ENCODE measurements at regions not wholly inside any gene's neighbourhood (a gene's known extent, or its start where the extent isn't known, plus 50 kb on each side); places are given as distances from the start of the nearest gene placed in this dataset.
A peak's percentile ranks its signal among the peaks of the same experiment; 100 is the strongest.
"Not testable (repeated sequence)": the region's sequence is repeated elsewhere in the genome, so short reads cannot be mapped to it uniquely, and the experiment has no call there.

DNA sequence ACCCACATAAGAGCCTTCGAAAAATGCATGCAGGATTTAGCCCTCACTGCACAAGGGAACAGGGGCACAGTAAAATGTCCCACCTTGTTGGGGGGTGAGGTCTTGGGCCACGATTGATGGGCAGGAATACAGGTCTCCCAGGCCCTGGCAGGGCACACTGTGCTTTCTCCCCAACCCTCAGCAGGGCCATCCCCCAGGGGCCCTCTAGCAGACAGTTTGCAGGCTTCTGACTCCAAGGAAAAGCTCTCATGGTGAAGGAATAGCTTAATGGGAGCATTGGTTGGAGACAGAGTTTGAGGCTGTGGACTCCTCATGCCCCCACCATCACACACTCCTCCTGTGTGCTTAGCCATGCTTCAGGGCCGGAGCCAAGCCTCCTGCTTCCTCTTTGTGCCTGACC lies 484.6 kb downstream of the ZNF536 start:
- no peak for DNase-seq

- DNase-seq, result no peak
These were observed 484.2 kb downstream of the ZNF536 start for GRCh38 chr19:30856376-30856775.

GRCh38 chr19:30855442-30855841 lies 483.3 kb downstream of the ZNF536 start:
- DNase-seq, result no peak

- no peak for DNase-seq
These were observed 482.5 kb downstream of the ZNF536 start for GRCh38 chr19:30854661-30855060.

- no peak for DNase-seq
These were observed 482.0 kb downstream of the ZNF536 start for GRCh38 chr19:30854207-30854606.

GRCh38 chr19:30853036-30853435 lies 480.9 kb downstream of the ZNF536 start:
- no peak for DNase-seq

DNA sequence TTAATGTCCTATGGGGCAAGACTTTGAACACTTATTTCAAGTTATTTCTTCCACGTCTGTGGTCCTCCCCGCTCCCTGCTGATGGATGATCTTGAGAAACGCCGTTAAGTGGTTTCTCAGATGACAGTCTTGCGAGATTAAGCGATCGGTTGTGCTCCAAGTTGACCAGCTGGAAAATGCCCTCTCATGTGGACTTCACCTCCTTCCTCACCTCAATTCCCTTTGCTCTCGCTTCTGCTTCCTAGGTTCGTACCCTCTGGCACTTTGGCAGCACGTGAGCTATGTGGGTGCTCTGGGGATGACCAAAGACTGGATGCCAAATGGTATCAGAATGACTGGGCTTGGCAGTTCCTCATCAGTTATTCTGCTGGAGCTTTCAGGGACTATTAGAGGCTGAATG lies 480.0 kb downstream of the ZNF536 start:
- DNase-seq, result no peak

- no peak for DNase-seq
These were observed 479.5 kb downstream of the ZNF536 start for GRCh38 chr19:30851646-30852045.

DNA sequence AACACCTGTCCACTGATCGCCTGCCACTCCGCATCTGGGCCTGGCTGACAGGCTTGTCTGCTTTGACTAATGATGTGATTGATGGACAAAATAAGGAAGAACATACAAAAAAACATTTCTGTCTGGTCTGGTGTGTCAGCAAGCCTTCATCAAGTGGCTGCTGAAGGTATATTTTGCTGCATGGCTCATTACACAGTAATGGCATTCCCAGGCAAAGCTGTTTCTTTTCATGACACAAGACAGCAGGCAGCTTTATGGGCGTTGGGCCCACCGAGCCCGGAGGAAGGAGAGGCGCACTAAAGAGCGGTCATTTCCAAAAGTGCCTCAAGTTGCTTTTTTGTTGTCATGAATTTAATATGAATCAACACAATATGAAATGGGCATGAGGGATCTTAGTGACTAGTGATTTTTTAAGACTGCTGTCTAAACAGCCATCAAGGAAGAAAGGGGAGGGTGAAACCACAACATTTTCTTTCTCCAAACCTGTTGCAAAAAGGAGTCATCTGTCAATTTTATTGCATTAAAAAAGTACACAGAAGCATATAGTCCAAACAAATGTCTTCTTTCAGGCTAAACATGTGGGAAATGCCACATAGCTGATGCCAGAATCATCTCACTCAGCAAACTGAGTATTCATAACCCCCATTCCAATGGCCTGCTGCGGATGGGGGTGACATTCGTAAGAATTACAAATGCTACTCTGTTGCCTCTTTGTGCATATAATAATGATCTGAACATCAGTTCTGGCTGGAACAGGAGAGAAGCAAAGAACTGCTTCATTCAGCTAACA lies 476.6 kb downstream of the ZNF536 start:
- DNase-seq, result no peak

- DNase-seq, result no peak
These were observed 473.9 kb downstream of the ZNF536 start for GRCh38 chr19:30846102-30846501.

DNA sequence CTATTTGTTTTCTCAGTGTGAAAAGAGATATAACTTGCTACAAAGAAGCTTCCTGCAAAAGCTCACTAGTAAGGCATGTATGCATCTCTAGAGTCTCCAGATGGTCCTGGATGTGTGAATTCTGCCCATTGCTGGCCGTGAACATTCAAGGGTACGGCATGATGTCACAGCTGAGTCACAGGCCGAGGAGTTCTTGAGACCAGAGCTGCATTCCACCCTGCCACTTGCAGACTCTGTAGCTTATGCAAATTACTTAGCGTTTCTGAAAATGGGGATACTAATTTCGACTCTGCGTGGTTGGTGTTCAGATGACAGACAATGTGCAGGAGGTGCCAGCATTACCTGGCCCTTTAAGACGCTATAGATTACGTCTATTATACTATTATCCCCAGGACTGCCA lies 470.7 kb downstream of the ZNF536 start:
- DNase-seq, result no peak

DNA sequence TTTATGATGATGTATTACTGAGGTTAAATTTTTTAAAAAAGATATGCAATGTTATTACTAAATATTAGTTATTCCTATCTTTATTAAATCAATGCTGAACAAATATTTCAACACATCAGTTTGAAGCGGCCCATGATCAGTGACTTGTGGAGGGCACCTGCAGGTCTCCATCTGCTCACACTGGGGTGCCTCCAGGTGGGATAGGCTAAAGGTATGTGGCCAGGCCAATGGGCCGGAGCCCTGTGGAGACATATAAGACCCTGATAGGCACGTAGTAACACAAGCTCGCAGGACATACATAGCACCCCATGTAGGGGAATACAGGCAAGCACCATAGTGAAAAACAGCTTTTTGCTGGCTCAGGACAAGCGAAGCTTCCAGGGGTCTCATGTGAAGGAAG lies 469.8 kb downstream of the ZNF536 start:
- no peak for DNase-seq

- no peak for DNase-seq
These were observed 458.7 kb downstream of the ZNF536 start for GRCh38 chr19:30830875-30831274.

DNA sequence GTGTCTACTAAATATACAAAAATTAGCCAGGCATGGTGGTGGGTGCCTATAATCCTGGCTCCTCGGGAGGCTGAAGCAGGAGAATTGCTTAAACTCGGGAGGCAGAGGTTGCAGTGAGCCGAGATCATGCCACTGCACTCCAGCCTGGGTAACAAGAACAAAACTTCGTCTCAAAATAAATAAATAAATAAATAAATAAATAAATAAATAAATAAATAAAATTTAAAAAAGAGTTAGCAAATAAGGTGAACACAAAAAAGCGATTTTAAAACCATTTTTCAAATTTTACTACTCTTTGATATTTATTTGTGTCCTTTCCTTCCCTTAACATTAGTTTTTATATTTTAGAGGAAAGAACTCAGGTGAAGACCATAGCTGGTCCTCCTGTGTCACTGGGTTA lies 453.3 kb downstream of the ZNF536 start:
- DNase-seq, result not testable (repeated sequence)

DNA sequence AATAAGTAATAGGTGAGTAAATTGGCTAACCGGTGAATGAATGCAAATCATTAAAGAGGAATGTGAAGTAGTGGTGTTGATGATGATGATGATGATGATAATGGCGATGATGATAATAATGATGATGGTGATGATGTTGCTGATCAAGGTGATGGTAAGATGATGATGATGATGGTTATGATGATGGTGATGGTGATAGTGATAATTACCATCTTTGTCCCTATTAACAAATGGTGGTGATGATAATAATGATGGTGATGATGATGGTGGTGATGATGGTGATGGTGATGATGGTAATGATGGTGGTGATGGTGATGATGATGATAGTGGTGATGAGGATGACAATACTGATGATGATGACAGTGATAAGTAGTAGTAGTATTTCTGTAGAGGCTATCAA lies 452.6 kb downstream of the ZNF536 start:
- DNase-seq, result no peak

DNA sequence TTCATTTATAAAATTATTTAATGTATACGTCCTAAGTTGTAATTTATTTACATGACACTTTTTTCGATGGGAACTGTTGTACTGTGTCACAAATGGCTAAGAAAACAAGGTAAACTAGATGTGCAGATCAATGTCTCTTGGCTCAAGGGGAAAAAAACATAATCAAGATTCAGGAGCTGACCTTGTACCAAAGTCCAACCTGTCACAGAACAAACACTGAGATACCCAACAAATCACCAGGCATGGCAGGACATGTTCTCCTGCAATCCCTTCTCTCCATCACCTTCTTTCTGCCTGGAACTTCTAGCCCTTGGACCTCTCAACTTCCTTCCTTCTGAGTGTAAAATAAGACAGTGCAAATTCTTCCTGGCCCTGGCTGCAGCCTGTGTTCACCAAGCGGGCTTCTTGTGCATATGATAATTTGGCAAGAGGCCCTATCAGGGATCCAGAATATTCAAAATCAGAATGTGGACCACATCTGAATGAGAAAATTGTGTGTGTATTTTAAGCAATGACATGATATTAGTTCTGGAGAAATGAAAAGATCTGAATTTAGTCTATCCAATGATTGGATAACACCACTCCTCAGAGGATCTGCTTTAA lies 445.9 kb downstream of the ZNF536 start:
- DNase-seq, result no peak

DNA sequence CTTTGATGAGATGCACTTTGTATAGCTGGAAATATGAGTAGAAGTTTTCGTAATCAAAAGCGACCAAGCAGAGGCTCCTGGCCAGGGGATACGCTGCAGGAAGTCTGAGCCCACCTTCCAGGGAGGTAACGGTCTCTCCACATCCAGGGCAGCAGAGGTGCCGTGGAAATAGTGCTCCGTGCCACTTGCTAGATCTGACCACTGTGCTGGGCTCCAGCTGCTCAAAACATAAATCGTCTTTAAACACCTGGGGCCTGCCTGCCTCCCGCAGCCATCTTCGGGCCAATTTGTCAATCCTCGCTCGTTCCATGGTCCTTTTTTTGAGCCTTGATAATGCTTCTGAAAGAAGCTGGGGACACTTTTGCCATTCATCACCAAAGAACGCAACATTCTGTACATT lies 445.0 kb downstream of the ZNF536 start:
- DNase-seq, result no peak

GRCh38 chr19:30815889-30816580 lies 443.9 kb downstream of the ZNF536 start:
- no peak for DNase-seq

GRCh38 chr19:30812099-30812678 lies 440.0 kb downstream of the ZNF536 start:
- DNase-seq, result no peak

GRCh38 chr19:30811397-30812098 lies 439.4 kb downstream of the ZNF536 start:
- DNase-seq, result no peak

DNA sequence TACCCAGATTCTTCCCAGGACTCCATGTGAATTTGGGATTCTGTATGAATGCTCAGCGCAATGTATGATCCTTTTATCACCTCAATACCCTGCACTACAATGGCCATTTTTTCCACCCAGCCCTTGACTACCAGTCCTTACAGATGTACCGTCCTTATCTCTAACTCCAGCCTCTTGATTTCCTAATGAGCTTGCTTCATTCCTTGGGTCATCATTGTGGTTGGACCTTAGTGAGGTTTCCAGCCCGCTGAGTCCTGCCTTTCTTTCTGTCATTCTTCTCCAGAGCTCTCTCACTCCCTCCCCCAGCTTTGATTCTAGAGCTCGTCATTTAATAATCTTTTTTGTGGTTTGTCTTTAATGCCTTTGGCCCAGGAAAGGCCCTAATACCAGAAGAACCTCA lies 438.5 kb downstream of the ZNF536 start:
- peak; percentile 57 for DNase-seq

DNA sequence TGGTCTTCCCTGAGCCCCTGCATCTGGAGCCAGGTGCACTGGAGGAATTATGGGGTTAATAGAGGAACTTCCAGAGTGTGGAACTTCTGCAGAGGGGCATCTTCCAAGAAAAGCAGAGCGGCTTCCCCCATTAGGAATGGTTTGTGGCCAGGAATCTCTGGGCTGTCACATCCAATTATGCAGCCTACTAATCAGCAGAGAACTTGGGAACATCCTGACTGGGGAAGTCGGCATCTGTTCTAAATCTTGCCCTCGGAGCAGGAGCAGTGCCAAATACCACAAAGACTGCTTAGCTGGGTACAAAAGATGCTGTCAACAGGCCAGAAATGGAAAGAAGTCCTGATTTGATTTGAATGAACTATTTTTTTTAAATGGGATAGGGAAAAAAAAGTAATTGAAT lies 435.1 kb downstream of the ZNF536 start:
- DNase-seq, result no peak

DNA sequence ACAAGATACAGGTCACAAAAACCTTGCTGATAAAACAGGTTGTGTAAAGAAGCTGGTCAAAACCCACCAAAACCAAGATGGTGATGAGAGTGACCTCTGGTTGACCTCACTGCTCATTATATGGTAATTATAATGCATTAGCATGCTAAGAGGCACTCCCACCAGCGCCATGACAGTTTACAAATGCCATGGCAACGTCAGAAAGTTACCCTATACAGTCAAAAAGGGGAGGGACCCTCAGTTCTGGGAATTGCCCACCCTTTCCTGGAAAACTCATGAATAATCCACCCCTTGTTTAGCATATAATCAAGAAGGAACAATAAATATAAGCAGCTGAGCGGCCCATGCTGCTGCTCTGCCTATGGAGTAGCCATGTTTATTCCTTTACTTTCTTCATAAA lies 434.1 kb downstream of the ZNF536 start:
- DNase-seq, result no peak

All from hematopoietic multipotent progenitor cell treated with erythropoietin and hydrocortisone succinate and interleukin-3 and kit ligand, for 6 days (in vitro differentiated cells).